H9 (cell line): ENCODE measurements at regions not wholly inside any gene's neighbourhood (a gene's known extent, or its start where the extent isn't known, plus 50 kb on each side); places are given as distances from the start of the nearest gene placed in this dataset.

Experiments used
- DNase-seq: peaks from one replicate; pipeline ENCODE4 v3.0.0-alpha.2; 2017
- H2AFZ ChIP-seq: one replicate; pipeline ENCODE4 v1.6.1; 2013; ENCODE audit warnings: mild to moderate bottlenecking, low read length, control low read depth, moderate library complexity
- H2AK5ac ChIP-seq: 2 replicates; pipeline ENCODE4 v1.6.1; 2013; ENCODE audit warnings: low read length, control low read depth, mixed read lengths; ENCODE audit not compliant: insufficient read length
- H2BK120ac ChIP-seq: one replicate; pipeline ENCODE4 v1.6.1; 2013; ENCODE audit warnings: low read depth, mild to moderate bottlenecking, low read length, control low read depth, inconsistent platforms; ENCODE audit not compliant: poor library complexity, severe bottlenecking
- H2BK12ac ChIP-seq: 2 replicates; pipeline ENCODE4 v1.6.1; 2013; ENCODE audit warnings: low read length, control low read depth, mixed read lengths, low read depth; ENCODE audit not compliant: insufficient read length
- H2BK15ac ChIP-seq: 2 replicates; pipeline ENCODE4 v1.6.1; 2013; ENCODE audit warnings: low read depth, low read length, control low read depth
- H2BK20ac ChIP-seq: one replicate; pipeline ENCODE4 v1.6.1; 2013; ENCODE audit warnings: low read depth, mild to moderate bottlenecking, low read length, control low read depth, inconsistent platforms; ENCODE audit not compliant: poor library complexity, severe bottlenecking
- H2BK5ac ChIP-seq: 2 replicates; pipeline ENCODE4 v1.6.1; 2013; ENCODE audit warnings: low read length, control low read depth, mixed read lengths; ENCODE audit not compliant: insufficient read length
- H3K14ac ChIP-seq: 2 replicates; pipeline ENCODE4 v1.6.1; 2013; ENCODE audit warnings: low read length, control low read depth; ENCODE audit not compliant: insufficient read depth
- H3K18ac ChIP-seq: 2 replicates; pipeline ENCODE4 v1.6.1; 2013; ENCODE audit warnings: low read depth, mild to moderate bottlenecking, mixed read lengths, low read length, control low read depth; ENCODE audit not compliant: insufficient read length
- H3K23ac ChIP-seq: 2 replicates; pipeline ENCODE4 v1.6.1; 2013; ENCODE audit warnings: low read length, control low read depth, mixed read lengths, low read depth; ENCODE audit not compliant: insufficient read length
- H3K23me2 ChIP-seq: 2 replicates; pipeline ENCODE4 v1.6.1; 2013; ENCODE audit warnings: low read depth, mild to moderate bottlenecking, mixed read lengths, low read length, control low read depth; ENCODE audit not compliant: insufficient read length, poor library complexity, severe bottlenecking
- H3K27ac ChIP-seq: 2 replicates; pipeline ENCODE4 v1.5.1; 2013; ENCODE audit warnings: low read length, control low read depth, mixed read lengths, low read depth; ENCODE audit not compliant: insufficient read length
- H3K27me3 ChIP-seq: 2 replicates; pipeline ENCODE4 v1.6.1; 2013; ENCODE audit warnings: low read length, control low read depth, inconsistent platforms; ENCODE audit not compliant: insufficient read depth
- H3K4ac ChIP-seq: 2 replicates; pipeline ENCODE4 v1.6.1; 2013; ENCODE audit warnings: low read depth, mild to moderate bottlenecking, control low read depth, inconsistent platforms, low read length, moderate library complexity
- H3K4me1 ChIP-seq: 2 replicates; pipeline ENCODE4 v1.6.1; 2013; ENCODE audit warnings: low read length, control low read depth, inconsistent platforms; ENCODE audit not compliant: insufficient read depth
- H3K4me2 ChIP-seq: 2 replicates; pipeline ENCODE4 v1.6.1; 2013; ENCODE audit warnings: low read length, control low read depth, mixed read lengths; ENCODE audit not compliant: insufficient read length, insufficient read depth
- H3K56ac ChIP-seq: 2 replicates; pipeline ENCODE4 v1.6.1; 2013; ENCODE audit warnings: low read depth, mild to moderate bottlenecking, mixed read lengths, low read length, control low read depth; ENCODE audit not compliant: insufficient read length
- H3K79me1 ChIP-seq: 2 replicates; pipeline ENCODE4 v1.6.1; 2013; ENCODE audit warnings: low read depth, mild to moderate bottlenecking, moderate library complexity, low read length, control low read depth, inconsistent platforms; ENCODE audit not compliant: insufficient read depth, poor library complexity, severe bottlenecking
- H3K79me2 ChIP-seq: 2 replicates; pipeline ENCODE4 v1.6.1; 2013; ENCODE audit warnings: low read length, control low read depth, inconsistent platforms; ENCODE audit not compliant: insufficient read depth
- H3K9ac ChIP-seq: 2 replicates; pipeline ENCODE4 v1.6.1; 2013; ENCODE audit warnings: low read length, control low read depth, mixed read lengths; ENCODE audit not compliant: insufficient read length; ENCODE audit errors: extremely low read depth
- H3K9me3 ChIP-seq: one replicate; pipeline ENCODE4 v1.6.1; 2013; ENCODE audit warnings: low read depth, low read length, inconsistent platforms; ENCODE audit not compliant: control insufficient read depth
- H3T11ph ChIP-seq: one replicate; pipeline ENCODE4 v1.6.1; 2013; ENCODE audit warnings: mild to moderate bottlenecking, low read length, control low read depth, inconsistent platforms
- H4K20me1 ChIP-seq: one replicate; pipeline ENCODE4 v1.6.1; 2013; ENCODE audit not compliant: control insufficient read depth, insufficient read length, insufficient read depth
- H4K5ac ChIP-seq: 2 replicates; pipeline ENCODE4 v1.6.1; 2013; ENCODE audit warnings: low read depth, mild to moderate bottlenecking, mixed read lengths, low read length, control low read depth; ENCODE audit not compliant: insufficient read length
- H4K8ac ChIP-seq: replicated peaks from 2 replicates; pipeline ENCODE4 v1.6.1; 2013; ENCODE audit warnings: low read length, control low read depth, mixed read lengths, low read depth; ENCODE audit not compliant: insufficient read length
- H4K91ac ChIP-seq: 2 replicates; pipeline ENCODE4 v1.6.1; 2013; ENCODE audit warnings: low read depth, mild to moderate bottlenecking, moderate library complexity, mixed read lengths, low read length, control low read depth; ENCODE audit not compliant: insufficient read length
- H3K27ac Mint-ChIP-seq, 3 experiments: 2 replicates in 2 of 3; 3 replicates in 1 of 3; pipeline ENCODE4 v1.8.0; 2020 to 2021; ENCODE audit warnings: mixed read lengths in 3 of 3, mild to moderate bottlenecking in 1 of 3, moderate library complexity in 1 of 3
- H3K27me3 Mint-ChIP-seq: 2 replicates; pipeline ENCODE4 v1.8.0; 2021; ENCODE audit warnings: low read depth, mild to moderate bottlenecking, moderate library complexity, mixed read lengths
- H3K36me3 Mint-ChIP-seq, 3 experiments: 2 replicates in 2 of 3; 3 replicates in 1 of 3; pipeline ENCODE4 v1.8.0; 2020 to 2021; ENCODE audit warnings: low read depth in 3 of 3, mixed read lengths in 3 of 3; ENCODE audit not compliant: insufficient read depth in 1 of 3
- H3K4me1 Mint-ChIP-seq, 2 experiments: 2 replicates each; pipeline ENCODE4 v1.8.0; 2020; ENCODE audit warnings: mixed read lengths in 2 of 2
- H3K4me3 Mint-ChIP-seq, 2 experiments: 2 replicates in 1 of 2; 3 replicates in 1 of 2; pipeline ENCODE4 v1.8.0; 2020 to 2021; ENCODE audit warnings: mild to moderate bottlenecking in 2 of 2, mixed read lengths in 2 of 2, moderate library complexity in 1 of 2
- H3K9me3 Mint-ChIP-seq, 2 experiments: 2 replicates in 1 of 2; 3 replicates in 1 of 2; pipeline ENCODE4 v1.8.0; 2020; ENCODE audit warnings: mild to moderate bottlenecking in 2 of 2, mixed read lengths in 2 of 2, moderate library complexity in 1 of 2
- CTCF ChIP-seq: fragments of 200-600 bp; sonication (generic); conservative IDR thresholded peaks from 3 replicates; pipeline ENCODE4 v1.8.0; 2021; ENCODE audit warnings: antibody characterized with exemption, mild to moderate bottlenecking
- WGBS: extraction: QIAGEN DNeasy Blood & Tissue Kit; methylation state at CpG from one replicate; pipeline ENCODE4 v1.1.7; 2013; ENCODE audit warnings: missing lambda C conversion rate, low lambda C conversion rate, mixed read lengths; ENCODE audit not compliant: insufficient read length; ENCODE audit errors: extremely low coverage; 5-methylcytosine and 5-hydroxymethylcytosine counted together

GRCh38 chr7:81094952-81095351, 176.1 kb upstream of the SEMA3C start:
- no peak overlapping the region for H2BK15ac ChIP-seq
- TF ChIP-seq CTCF, result no peak
- DNase-seq, result no peak
- no peak overlapping the region for H3K18ac ChIP-seq
- H3K23ac ChIP-seq, result no peak overlapping the region
- no peak overlapping the region for H2BK5ac ChIP-seq
- H2BK120ac ChIP-seq, result no peak overlapping the region
- H3K9me3 Mint-ChIP-seq, result no peaks in the 10 kb centered on the region
- H3K4ac ChIP-seq, result no peak overlapping the region
- no peak overlapping the region for H2BK12ac ChIP-seq
- H3K9me3 ChIP-seq, result no peaks in the 10 kb centered on the region
- no CpG with 5 or more reads among the region's 3 CpGs for WGBS
- H2AFZ ChIP-seq, result no peak overlapping the region
- no peak overlapping the region for H2BK20ac ChIP-seq
- H3K4me1 ChIP-seq, result no peaks in the 10 kb centered on the region
- no peak overlapping the region for H3K4me3 Mint-ChIP-seq
- no peak overlapping the region for H4K5ac ChIP-seq
- no peak overlapping the region for H3K4me2 ChIP-seq
- no peaks in the 10 kb centered on the region for H3K4me1 Mint-ChIP-seq
- no peak overlapping the region for H3K27ac ChIP-seq
- no peak overlapping the region for H3K9ac ChIP-seq
- H3K14ac ChIP-seq, result no peak overlapping the region
- no peaks in the 10 kb centered on the region for H3K79me1 ChIP-seq
- no peak overlapping the region for H3K56ac ChIP-seq
- no peak overlapping the region for H4K8ac ChIP-seq
- H3K27me3 Mint-ChIP-seq, result no peaks in the 10 kb centered on the region
- H4K20me1 ChIP-seq, result no peaks in the 10 kb centered on the region
- no peaks in the 10 kb centered on the region for H3K27me3 ChIP-seq
- H3K27ac Mint-ChIP-seq, result no peak overlapping the region
- no peak overlapping the region for H4K91ac ChIP-seq
- H3K79me2 ChIP-seq, result no peaks in the 10 kb centered on the region
- H3T11ph ChIP-seq, result no peak overlapping the region
- no peaks in the 10 kb centered on the region for H3K36me3 Mint-ChIP-seq
- H3K23me2 ChIP-seq, result no peaks in the 10 kb centered on the region
- H2AK5ac ChIP-seq, result no peak overlapping the region
